Activated CD8-positive, alpha-beta memory T cell treated with anti-CD3 and anti-CD28 coated beads, Interleukin-2, amount 10 ng/mL, durations not matched to agents 7 days and 5 days (primary cell): ENCODE measurements at regions not wholly inside any gene's neighbourhood (a gene's known extent, or its start where the extent isn't known, plus 50 kb on each side); places are given as distances from the start of the nearest gene placed in this dataset.

Source experiments
- ATAC-seq: fragments of 150-1000 bp; cut with Tn5 transposase; one replicate; pipeline ENCODE4 v1.10.0; 2021; ENCODE audit warnings: moderate library complexity
- CTCF ChIA-PET: fragments of 350-600 bp; sonication (Branson Sonifier 250); formaldehyde crosslinking; loops from one replicate; lab custom pipeline; 2021; ENCODE audit warnings: antibody characterized with exemption; lab: Charles Lee
- DNase-seq: peaks from one replicate; pipeline ENCODE4 v3.0.0-alpha.2; 2020
- H3K27ac Mint-ChIP-seq: one replicate; pipeline ENCODE4 v1.8.0; 2021; ENCODE audit warnings: mild to moderate bottlenecking, mixed read lengths
- H3K27me3 Mint-ChIP-seq: one replicate; pipeline ENCODE4 v1.8.0; 2021; ENCODE audit warnings: mixed read lengths
- H3K36me3 Mint-ChIP-seq: one replicate; pipeline ENCODE4 v1.8.0; 2021; ENCODE audit warnings: mild to moderate bottlenecking, mixed read lengths
- H3K4me1 Mint-ChIP-seq: one replicate; pipeline ENCODE4 v1.8.0; 2021; ENCODE audit warnings: mixed read lengths
- H3K4me3 Mint-ChIP-seq: one replicate; pipeline ENCODE4 v1.8.0; 2021; ENCODE audit warnings: mild to moderate bottlenecking, moderate library complexity, mixed read lengths
- H3K9me3 Mint-ChIP-seq: one replicate; pipeline ENCODE4 v1.8.0; 2022; ENCODE audit warnings: low read depth, mixed read lengths

- peaks cover 2% of the 10 kb centered on the region for H3K36me3 Mint-ChIP-seq
- ATAC-seq (peak; percentile 48), DNase-seq (peak; percentile 63)
- no peaks in the 10 kb centered on the region for H3K9me3 Mint-ChIP-seq
- no peak overlapping the region for H3K27ac Mint-ChIP-seq
- H3K4me1 Mint-ChIP-seq: peaks cover 26% of the 10 kb centered on the region
- H3K4me3 Mint-ChIP-seq: no peak overlapping the region
- H3K27me3 Mint-ChIP-seq: peaks cover 74% of the 10 kb centered on the region
- CTCF ChIA-PET: interaction anchor here (0.5 to 6.6 kb wide), 17 partner anchors 9 to 681 kb away, joined by 3 to 50 read pairs (median 3); no protein-coding TSS in a partner anchor
Measured at GRCh38 chr2:176653479-176654443, 384.5 kb downstream of the MTX2 start.

- Mint-ChIP-seq H3K27ac (no peak overlapping the region), H3K27me3 (peaks cover 70% of the 10 kb centered on the region), H3K36me3 (peaks cover 2% of the 10 kb centered on the region), H3K9me3 (no peaks in the 10 kb centered on the region), H3K4me3 (no peak overlapping the region), H3K4me1 (peaks cover 26% of the 10 kb centered on the region)
- DNase-seq (no peak), ATAC-seq (no peak)
- CTCF ChIA-PET: interaction anchor here (1.1 kb wide), 1 partner anchor 492 kb away, joined by 3 read pairs; no protein-coding TSS in a partner anchor
Measured at GRCh38 chr2:176656038-176656775, 387.0 kb downstream of the MTX2 start.

DNA sequence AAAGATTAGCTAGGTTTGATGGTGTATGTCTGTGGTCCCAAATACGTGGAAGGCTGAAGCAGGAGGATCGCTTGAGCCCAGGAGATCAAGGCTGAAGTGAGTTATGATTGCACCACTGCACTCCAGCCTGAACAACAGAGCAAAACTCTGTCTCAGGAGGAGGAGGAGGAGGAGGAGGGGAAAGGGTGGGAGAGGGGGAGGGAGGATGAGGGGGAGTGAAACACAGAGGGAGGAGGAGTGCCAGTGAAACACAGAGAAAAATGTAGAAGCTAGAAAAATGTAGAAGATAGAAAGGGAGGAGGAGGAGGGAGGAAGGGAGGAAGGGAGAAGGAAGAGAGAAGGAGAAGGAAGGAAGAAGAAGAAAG lies 387.5 kb downstream of the MTX2 start:
- no peaks in the 10 kb centered on the region for H3K9me3 Mint-ChIP-seq
- no peak overlapping the region for H3K27ac Mint-ChIP-seq
- peaks cover 26% of the 10 kb centered on the region for H3K4me1 Mint-ChIP-seq
- ATAC-seq: no peak
- no peak overlapping the region for H3K4me3 Mint-ChIP-seq
- CTCF ChIA-PET: interaction anchor here (0.7 to 1.1 kb wide), 2 partner anchors 19 to 491 kb away, joined by 3 read pairs; no protein-coding TSS in a partner anchor
- peaks cover 69% of the 10 kb centered on the region for H3K27me3 Mint-ChIP-seq
- H3K36me3 Mint-ChIP-seq: peaks cover 2% of the 10 kb centered on the region
- DNase-seq: no peak

- no peak overlapping the region for H3K4me3 Mint-ChIP-seq
- H3K36me3 Mint-ChIP-seq: peaks cover 2% of the 10 kb centered on the region
- no peak overlapping the region for H3K27ac Mint-ChIP-seq
- CTCF ChIA-PET: interaction anchor here (0.7 to 1.1 kb wide), 2 partner anchors 20 to 491 kb away, joined by 3 read pairs; no protein-coding TSS in a partner anchor
- H3K9me3 Mint-ChIP-seq: no peaks in the 10 kb centered on the region
- no peak for DNase-seq
- peaks cover 22% of the 10 kb centered on the region for H3K4me1 Mint-ChIP-seq
- H3K27me3 Mint-ChIP-seq: peaks cover 68% of the 10 kb centered on the region
- ATAC-seq: no peak
Measured at GRCh38 chr2:176657393-176657792, 388.2 kb downstream of the MTX2 start.

DNA sequence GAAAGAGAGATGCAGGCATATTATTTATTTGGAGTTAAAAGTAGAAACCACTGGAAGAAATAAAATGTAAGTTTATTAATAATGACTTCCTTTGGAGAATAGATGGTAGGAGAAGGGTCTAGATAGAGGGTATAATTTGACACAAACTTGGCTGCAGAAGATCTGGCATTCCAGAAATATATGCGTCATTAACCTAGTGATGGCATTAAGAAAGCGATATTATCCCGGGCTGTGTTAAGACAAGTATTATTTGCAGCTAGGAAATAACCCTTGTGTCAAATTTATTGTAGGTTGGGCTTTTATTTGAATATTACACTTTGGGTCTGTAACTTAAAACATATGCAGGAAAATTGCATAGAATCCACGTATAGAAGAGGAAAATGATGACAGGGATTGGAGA lies 389.5 kb downstream of the MTX2 start:
- CTCF ChIA-PET: no interaction called here
- no peak for ATAC-seq
- Mint-ChIP-seq H3K4me1 (peaks cover 9% of the 10 kb centered on the region), H3K27ac (no peak overlapping the region), H3K27me3 (peaks cover 76% of the 10 kb centered on the region), H3K4me3 (no peak overlapping the region), H3K36me3 (peaks cover 2% of the 10 kb centered on the region), H3K9me3 (no peaks in the 10 kb centered on the region)
- no peak for DNase-seq

DNA sequence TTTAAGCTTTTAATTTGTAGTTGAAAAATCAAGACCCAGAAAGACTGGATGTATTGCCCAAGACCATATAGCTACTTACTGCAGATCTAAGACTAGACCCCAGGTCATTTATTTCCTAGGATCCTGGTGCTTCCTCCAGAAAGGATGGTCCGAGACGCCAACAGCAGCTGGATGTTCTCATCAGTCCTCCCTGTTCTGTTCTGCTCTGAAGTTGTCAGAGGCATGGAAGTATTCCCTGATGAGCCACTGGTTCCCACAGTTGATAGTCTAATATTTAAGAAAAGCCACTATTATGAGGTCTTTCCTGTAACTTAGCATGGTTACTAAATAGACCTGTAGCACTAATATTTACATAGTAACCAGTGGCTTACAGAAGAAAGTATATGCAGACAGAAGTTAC lies 393.5 kb downstream of the MTX2 start:
- H3K27me3 Mint-ChIP-seq: peaks cover 50% of the 10 kb centered on the region
- H3K4me3 Mint-ChIP-seq: no peak overlapping the region
- no peaks in the 10 kb centered on the region for H3K9me3 Mint-ChIP-seq
- ATAC-seq (no peak), DNase-seq (no peak)
- H3K27ac Mint-ChIP-seq: no peak overlapping the region
- CTCF ChIA-PET: interaction anchor here (1.2 to 3.1 kb wide), 3 partner anchors 9 to 536 kb away, joined by 4 to 14 read pairs (median 4); no protein-coding TSS in a partner anchor
- no peaks in the 10 kb centered on the region for H3K36me3 Mint-ChIP-seq
- no peaks in the 10 kb centered on the region for H3K4me1 Mint-ChIP-seq

GRCh38 chr2:176664478-176664877 lies 395.2 kb downstream of the MTX2 start:
- no peaks in the 10 kb centered on the region for H3K36me3 Mint-ChIP-seq
- peaks cover 1% of the 10 kb centered on the region for H3K4me1 Mint-ChIP-seq
- ATAC-seq (no peak), DNase-seq (no peak)
- CTCF ChIA-PET: interaction anchor here (1.2 to 3.1 kb wide), 5 partner anchors 10 to 537 kb away, joined by 4 to 14 read pairs (median 4); no protein-coding TSS in a partner anchor
- no peaks in the 10 kb centered on the region for H3K9me3 Mint-ChIP-seq
- no peak overlapping the region for H3K27ac Mint-ChIP-seq
- no peak overlapping the region for H3K4me3 Mint-ChIP-seq
- H3K27me3 Mint-ChIP-seq: peaks cover 52% of the 10 kb centered on the region

GRCh38 chr2:176665086-176665485 lies 395.8 kb downstream of the MTX2 start:
- Mint-ChIP-seq H3K4me3 (no peak overlapping the region), H3K4me1 (peaks cover 1% of the 10 kb centered on the region), H3K27me3 (peaks cover 51% of the 10 kb centered on the region), H3K27ac (no peak overlapping the region), H3K9me3 (no peaks in the 10 kb centered on the region), H3K36me3 (no peaks in the 10 kb centered on the region)
- DNase-seq (no peak), ATAC-seq (no peak)
- CTCF ChIA-PET: interaction anchor here (1.2 to 3.1 kb wide), 4 partner anchors 11 to 483 kb away, joined by 4 to 14 read pairs (median 4); no protein-coding TSS in a partner anchor

DNA sequence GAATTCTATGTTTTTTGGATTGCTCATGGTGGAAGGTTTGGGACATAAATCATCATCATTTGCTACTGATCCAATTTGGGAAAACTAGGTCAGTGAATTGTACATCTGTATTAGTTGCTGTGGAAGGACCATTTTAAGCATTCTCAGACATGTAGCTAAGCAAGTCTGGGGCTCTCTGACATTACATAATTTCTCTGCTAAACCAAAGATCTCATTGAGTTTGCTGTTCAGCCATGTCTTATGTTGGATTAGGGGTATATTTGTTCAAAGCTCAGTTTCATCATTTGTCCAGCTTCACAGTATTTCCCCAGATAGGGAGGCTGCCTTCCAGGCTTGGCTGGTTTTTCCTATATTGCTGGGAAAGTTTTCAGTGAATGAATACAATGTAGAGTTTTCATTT lies 399.7 kb downstream of the MTX2 start:
- H3K4me3 Mint-ChIP-seq: no peak overlapping the region
- H3K9me3 Mint-ChIP-seq: no peaks in the 10 kb centered on the region
- H3K27ac Mint-ChIP-seq: no peak overlapping the region
- H3K27me3 Mint-ChIP-seq: peaks cover 40% of the 10 kb centered on the region
- no peaks in the 10 kb centered on the region for H3K36me3 Mint-ChIP-seq
- no peak for DNase-seq
- peaks cover 1% of the 10 kb centered on the region for H3K4me1 Mint-ChIP-seq
- CTCF ChIA-PET: no interaction called here
- ATAC-seq: no peak

- CTCF ChIA-PET: interaction anchor here (2.2 kb wide), 1 partner anchor 145 kb away, joined by 7 read pairs; no protein-coding TSS in a partner anchor
- Mint-ChIP-seq H3K4me1 (peaks cover 1% of the 10 kb centered on the region), H3K27me3 (peaks cover 39% of the 10 kb centered on the region), H3K4me3 (no peak overlapping the region), H3K9me3 (no peaks in the 10 kb centered on the region), H3K27ac (no peak overlapping the region), H3K36me3 (no peaks in the 10 kb centered on the region)
- ATAC-seq (no peak), DNase-seq (no peak)
Measured at GRCh38 chr2:176669398-176670174, 400.3 kb downstream of the MTX2 start.

DNA sequence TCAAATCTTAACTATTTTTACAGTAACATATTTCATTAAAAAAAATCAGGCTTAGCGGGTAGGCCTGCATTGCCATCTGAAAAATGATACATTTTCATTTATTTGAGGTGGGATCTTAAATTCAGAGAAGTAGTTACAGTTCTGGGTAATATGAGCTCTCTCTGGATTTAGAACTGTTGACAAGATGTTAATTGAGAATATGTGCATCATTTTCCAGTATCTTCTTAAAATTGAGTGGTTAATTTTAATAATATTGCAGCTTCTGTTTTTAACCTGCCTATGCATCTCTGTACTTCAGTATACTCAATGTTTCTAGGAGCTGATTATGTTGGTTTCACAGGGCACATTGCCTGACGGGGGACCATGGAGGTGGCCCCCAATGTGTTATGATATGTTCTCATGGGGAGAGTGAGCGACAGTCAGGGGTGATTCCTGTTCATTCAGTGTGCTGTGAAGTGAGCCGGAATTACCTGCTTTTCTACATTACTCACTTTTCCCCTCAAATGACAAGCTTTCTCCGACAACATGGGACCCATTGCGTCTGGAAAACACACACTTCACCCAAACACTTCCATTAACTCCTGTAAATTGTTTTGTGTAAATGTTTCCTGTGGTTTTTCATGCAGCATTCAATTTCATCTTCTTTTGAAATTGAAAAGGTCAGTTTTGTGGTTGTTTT lies 406.2 kb downstream of the MTX2 start:
- Mint-ChIP-seq H3K27ac (no peak overlapping the region), H3K9me3 (no peaks in the 10 kb centered on the region), H3K27me3 (peaks cover 37% of the 10 kb centered on the region), H3K4me3 (no peak overlapping the region), H3K4me1 (no peaks in the 10 kb centered on the region), H3K36me3 (no peaks in the 10 kb centered on the region)
- CTCF ChIA-PET: interaction anchor here (0.6 to 1.5 kb wide), 3 partner anchors 12 to 1297 kb away, joined by 3 to 4 read pairs (median 3); no protein-coding TSS in a partner anchor
- ATAC-seq (no peak), DNase-seq (no peak)

GRCh38 chr2:176677746-176678265 lies 408.6 kb downstream of the MTX2 start:
- ATAC-seq: no peak
- CTCF ChIA-PET: no interaction called here
- peaks cover 1% of the 10 kb centered on the region for H3K36me3 Mint-ChIP-seq

More at GRCh38 chr2:176677746-176678265, 408.6 kb downstream of the MTX2 start:
- no peaks in the 10 kb centered on the region for H3K4me1 Mint-ChIP-seq
- no peak for DNase-seq
- no peak overlapping the region for H3K4me3 Mint-ChIP-seq
- peaks cover 45% of the 10 kb centered on the region for H3K27me3 Mint-ChIP-seq
- H3K9me3 Mint-ChIP-seq: no peaks in the 10 kb centered on the region
- no peak overlapping the region for H3K27ac Mint-ChIP-seq
